ENCODE measurements at regions not wholly inside any gene's neighbourhood (a gene's known extent, or its start where the extent isn't known, plus 50 kb on each side); places are given as distances from the start of the nearest gene placed in this dataset.

DNA sequence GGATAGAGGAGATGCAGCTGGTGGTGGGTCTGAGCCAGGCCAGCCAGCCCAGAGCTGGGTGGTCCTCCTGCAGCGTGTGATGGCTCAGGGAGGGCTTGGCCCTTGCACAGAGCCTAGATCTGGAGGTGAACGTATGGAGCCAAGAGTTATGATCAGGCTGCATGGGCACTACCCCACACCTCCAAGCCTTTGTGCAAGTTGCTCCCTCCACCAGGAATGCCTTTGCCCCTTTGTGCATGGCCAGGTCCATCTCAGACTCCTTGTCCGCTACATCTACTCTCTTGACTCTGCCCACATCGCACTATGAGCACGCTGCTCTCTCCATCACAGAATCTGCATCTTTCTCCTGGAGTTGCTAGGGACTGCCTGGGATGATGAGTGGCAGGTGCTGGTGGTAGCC, 895.7 kb downstream of the TBC1D22A start:
- Histone ChIP-seq H3K9me2 (replicated peaks; ENCODE audit: insufficient read depth, low read length) (no peaks in the 10 kb centered on the region), H3F3A (ENCODE audit: insufficient read depth, low read length) (no peaks in the 10 kb centered on the region), H3K9ac (ENCODE audit: low read length) (no peak overlapping the region), H3K4me2 (ENCODE audit: low read depth, low read length) (no peak overlapping the region), H2AFZ (ENCODE audit: low read length) (no peak overlapping the region), H3K4me3 (ENCODE audit: low read length) (no peak overlapping the region), H3K79me2 (ENCODE audit: low read length) (no peaks in the 10 kb centered on the region), H3K27ac (ENCODE audit: low read length) (no peak overlapping the region), H3K36me3 (replicated peaks; ENCODE audit: insufficient read depth, low read length) (no peaks in the 10 kb centered on the region), H4K20me1 (ENCODE audit: insufficient read depth, low read length) (no peaks in the 10 kb centered on the region), H3K9me3 (replicated peaks; ENCODE audit: insufficient read depth, low read length) (no peaks in the 10 kb centered on the region), H3K27me3 (replicated peaks; ENCODE audit: insufficient read depth, low read length) (no peaks in the 10 kb centered on the region), H3K4me1 (ENCODE audit: low read length) (no peaks in the 10 kb centered on the region)
- no peak for DNase-seq
- TF ChIP-seq EZH2 (optimal IDR thresholded peaks at IDR 0.05; ENCODE audit: low read depth, low read length) (no peak), EZH2phosphoT487 (IDR thresholded peaks at IDR 0.05; ENCODE audit: low read length) (no peak)
- TF ChIP-seq, protein P1, sequence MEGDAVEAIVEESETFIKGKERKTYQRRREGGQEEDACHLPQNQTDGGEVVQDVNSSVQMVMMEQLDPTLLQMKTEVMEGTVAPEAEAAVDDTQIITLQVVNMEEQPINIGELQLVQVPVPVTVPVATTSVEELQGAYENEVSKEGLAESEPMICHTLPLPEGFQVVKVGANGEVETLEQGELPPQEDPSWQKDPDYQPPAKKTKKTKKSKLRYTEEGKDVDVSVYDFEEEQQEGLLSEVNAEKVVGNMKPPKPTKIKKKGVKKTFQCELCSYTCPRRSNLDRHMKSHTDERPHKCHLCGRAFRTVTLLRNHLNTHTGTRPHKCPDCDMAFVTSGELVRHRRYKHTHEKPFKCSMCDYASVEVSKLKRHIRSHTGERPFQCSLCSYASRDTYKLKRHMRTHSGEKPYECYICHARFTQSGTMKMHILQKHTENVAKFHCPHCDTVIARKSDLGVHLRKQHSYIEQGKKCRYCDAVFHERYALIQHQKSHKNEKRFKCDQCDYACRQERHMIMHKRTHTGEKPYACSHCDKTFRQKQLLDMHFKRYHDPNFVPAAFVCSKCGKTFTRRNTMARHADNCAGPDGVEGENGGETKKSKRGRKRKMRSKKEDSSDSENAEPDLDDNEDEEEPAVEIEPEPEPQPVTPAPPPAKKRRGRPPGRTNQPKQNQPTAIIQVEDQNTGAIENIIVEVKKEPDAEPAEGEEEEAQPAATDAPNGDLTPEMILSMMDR (IDR thresholded peaks at IDR 0.05; ENCODE audit: low read length): no peak

DNA sequence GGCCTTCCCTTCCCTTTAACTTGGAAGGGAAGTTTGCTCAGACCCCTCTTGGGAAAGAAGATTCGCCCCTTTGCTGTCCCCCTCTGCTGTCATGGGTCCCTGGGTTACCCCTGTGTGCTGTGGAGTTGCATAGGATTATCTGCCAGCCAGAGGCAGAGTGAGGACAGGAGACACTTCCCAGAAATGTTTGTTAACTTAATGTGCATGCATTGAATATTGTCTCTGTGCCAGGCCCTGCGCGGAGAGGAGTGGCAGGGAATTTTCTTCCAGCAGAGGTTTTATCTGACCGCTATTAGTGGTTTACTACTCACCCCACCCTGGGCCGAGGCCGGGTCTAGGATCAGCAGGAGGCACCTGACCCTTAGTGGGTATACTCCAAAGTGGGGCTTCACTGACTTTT, 894.8 kb downstream of the TBC1D22A start:
- Histone ChIP-seq H3K9me3 (replicated peaks; ENCODE audit: insufficient read depth, low read length) (no peaks in the 10 kb centered on the region), H3K27me3 (replicated peaks; ENCODE audit: insufficient read depth, low read length) (no peaks in the 10 kb centered on the region), H2AFZ (ENCODE audit: low read length) (no peak overlapping the region), H3K4me2 (ENCODE audit: low read depth, low read length) (no peak overlapping the region), H3K4me3 (ENCODE audit: low read length) (no peak overlapping the region), H3K9me2 (replicated peaks; ENCODE audit: insufficient read depth, low read length) (no peaks in the 10 kb centered on the region), H4K20me1 (ENCODE audit: insufficient read depth, low read length) (no peaks in the 10 kb centered on the region), H3K27ac (ENCODE audit: low read length) (no peak overlapping the region), H3K79me2 (ENCODE audit: low read length) (no peaks in the 10 kb centered on the region), H3K36me3 (replicated peaks; ENCODE audit: insufficient read depth, low read length) (no peaks in the 10 kb centered on the region), H3K4me1 (ENCODE audit: low read length) (no peaks in the 10 kb centered on the region), H3F3A (ENCODE audit: insufficient read depth, low read length) (no peaks in the 10 kb centered on the region), H3K9ac (ENCODE audit: low read length) (no peak overlapping the region)
- DNase-seq: no peak
- TF ChIP-seq, protein P1 (IDR thresholded peaks at IDR 0.05; ENCODE audit: low read length): no peak
- TF ChIP-seq EZH2phosphoT487 (IDR thresholded peaks at IDR 0.05; ENCODE audit: low read length) (no peak), EZH2 (optimal IDR thresholded peaks at IDR 0.05; ENCODE audit: low read depth, low read length) (no peak)

DNA sequence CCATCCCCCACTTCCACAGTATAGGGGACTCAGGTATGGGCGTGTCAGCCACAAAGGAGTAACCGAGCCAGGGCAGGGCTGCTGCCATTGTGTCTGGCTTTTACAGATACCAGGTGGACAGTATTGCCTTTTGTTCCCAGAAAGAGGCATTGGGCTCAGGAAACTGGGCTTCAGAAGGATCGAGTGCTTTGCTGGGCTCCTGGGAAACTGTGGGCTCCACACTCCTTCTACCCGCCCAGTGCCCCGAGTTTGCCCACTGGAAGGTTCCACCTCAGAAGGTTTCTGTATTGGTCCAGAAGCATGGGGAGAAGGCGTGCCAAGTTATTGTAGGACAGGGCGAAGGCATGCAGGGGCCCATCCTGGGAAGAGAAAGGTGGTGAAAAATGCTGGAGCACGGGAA, 894.4 kb downstream of the TBC1D22A start:
- no peaks in the 10 kb centered on the region for H3K27me3 ChIP-seq (replicated peaks; ENCODE audit: insufficient read depth, low read length)
- no peak for TF ChIP-seq EZH2 (optimal IDR thresholded peaks at IDR 0.05; ENCODE audit: low read depth, low read length)

DNA sequence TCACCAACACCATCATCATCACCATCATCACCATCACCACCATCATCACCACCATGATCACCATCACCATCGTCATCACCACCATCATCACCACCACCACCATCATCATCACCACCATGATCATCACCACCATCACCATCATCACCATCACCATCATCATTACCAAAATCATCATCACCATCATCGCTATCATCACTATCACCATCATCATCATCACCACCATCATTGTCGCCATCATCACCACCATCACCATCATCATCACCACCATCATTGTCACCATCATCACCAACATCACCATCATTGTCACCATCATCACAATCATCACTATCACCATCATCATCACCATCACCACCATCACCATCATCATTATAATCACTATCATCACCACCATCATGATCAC, 893.5 kb downstream of the TBC1D22A start:
- Histone ChIP-seq H2AFZ (ENCODE audit: low read length) (no peak overlapping the region), H3F3A (ENCODE audit: insufficient read depth, low read length) (no peaks in the 10 kb centered on the region), H3K9ac (ENCODE audit: low read length) (no peak overlapping the region), H3K4me1 (ENCODE audit: low read length) (no peaks in the 10 kb centered on the region), H3K9me3 (replicated peaks; ENCODE audit: insufficient read depth, low read length) (no peaks in the 10 kb centered on the region), H3K4me3 (ENCODE audit: low read length) (no peak overlapping the region), H3K79me2 (ENCODE audit: low read length) (no peaks in the 10 kb centered on the region), H3K9me2 (replicated peaks; ENCODE audit: insufficient read depth, low read length) (no peaks in the 10 kb centered on the region), H3K36me3 (replicated peaks; ENCODE audit: insufficient read depth, low read length) (no peaks in the 10 kb centered on the region), H3K27me3 (replicated peaks; ENCODE audit: insufficient read depth, low read length) (no peaks in the 10 kb centered on the region), H4K20me1 (ENCODE audit: insufficient read depth, low read length) (no peaks in the 10 kb centered on the region), H3K27ac (ENCODE audit: low read length) (no peak overlapping the region), H3K4me2 (ENCODE audit: low read depth, low read length) (no peak overlapping the region)
- DNase-seq: no peak
- TF ChIP-seq, protein P1 (IDR thresholded peaks at IDR 0.05; ENCODE audit: low read length): no peak
- TF ChIP-seq EZH2phosphoT487 (IDR thresholded peaks at IDR 0.05; ENCODE audit: low read length): no peak
- no peak for TF ChIP-seq EZH2 (optimal IDR thresholded peaks at IDR 0.05; ENCODE audit: low read depth, low read length)

More for the DNA sequence above, 894.4 kb downstream of the TBC1D22A start:
- Histone ChIP-seq H3K79me2 (ENCODE audit: low read length) (no peaks in the 10 kb centered on the region), H3K4me3 (ENCODE audit: low read length) (no peak overlapping the region), H2AFZ (ENCODE audit: low read length) (no peak overlapping the region), H3K9ac (ENCODE audit: low read length) (no peak overlapping the region), H3F3A (ENCODE audit: insufficient read depth, low read length) (no peaks in the 10 kb centered on the region), H3K27ac (ENCODE audit: low read length) (no peak overlapping the region), H3K36me3 (replicated peaks; ENCODE audit: insufficient read depth, low read length) (no peaks in the 10 kb centered on the region), H3K9me2 (replicated peaks; ENCODE audit: insufficient read depth, low read length) (no peaks in the 10 kb centered on the region), H4K20me1 (ENCODE audit: insufficient read depth, low read length) (no peaks in the 10 kb centered on the region), H3K9me3 (replicated peaks; ENCODE audit: insufficient read depth, low read length) (no peaks in the 10 kb centered on the region), H3K4me1 (ENCODE audit: low read length) (no peaks in the 10 kb centered on the region), H3K4me2 (ENCODE audit: low read depth, low read length) (no peak overlapping the region)
- DNase-seq: no peak

Data from MM.1S (cell line).